ENCODE measurements at regions not wholly inside any gene's neighbourhood (a gene's known extent, or its start where the extent isn't known, plus 50 kb on each side); places are given as distances from the start of the nearest gene placed in this dataset.

- FAIRE-seq = no peak
- no peak overlapping the region for H3K4me2 ChIP-seq (ENCODE audit: low read depth, low read length)
- H3K27ac ChIP-seq (ENCODE audit: extremely low read length, insufficient read depth, low read length) = no peak overlapping the region
- no peaks in the 10 kb centered on the region for H3K27me3 ChIP-seq (ENCODE audit: control insufficient read depth in 1 of 2, insufficient read depth in 2 of 2, low read length in 2 of 2)
- ChIA-PET CTCF (ENCODE audit: low intra/inter-chr PET ratio, low total read pairs) (no interaction called here), POLR2A (no interaction called here)
- no peaks in the 10 kb centered on the region for H3K79me2 ChIP-seq (ENCODE audit: insufficient read depth, low read length)
- no peak for ATAC-seq
- H3K9me3 ChIP-seq (ENCODE audit: low read length) = no peaks in the 10 kb centered on the region
- H3K9ac ChIP-seq (ENCODE audit: insufficient read depth, low read depth, low read length) = no peak overlapping the region
- no peak overlapping the region for H3K4me3 ChIP-seq (replicated peaks in 1 of 3; ENCODE audit: insufficient read depth in 1 of 3, low read depth in 2 of 3, low read length in 3 of 3)
- no peaks in the 10 kb centered on the region for H4K20me1 ChIP-seq (ENCODE audit: insufficient read depth, low read length)
- no peaks in the 10 kb centered on the region for H3K36me3 ChIP-seq (replicated peaks in 1 of 2; ENCODE audit: control insufficient read depth in 1 of 2, insufficient read depth in 2 of 2, low read length in 2 of 2)
- H2AFZ ChIP-seq (ENCODE audit: low read length) = no peak overlapping the region
- no peak for DNase-seq (ENCODE audit: low spot score)
- no peak for TF ChIP-seq ZNF879 (CRISPR knock-in tag; IDR thresholded peaks at IDR 0.05)
- no peak for TF ChIP-seq ZUFSP (CRISPR knock-in tag; IDR thresholded peaks at IDR 0.05; ENCODE audit: borderline replicate concordance)
- no peak for TF ChIP-seq ZNF362 (CRISPR knock-in tag; IDR thresholded peaks at IDR 0.05; ENCODE audit: borderline replicate concordance)
- no peak for TF ChIP-seq ZNF496 (CRISPR knock-in tag; IDR thresholded peaks at IDR 0.05; ENCODE audit: insufficient replicate concordance)
- no peak for TF ChIP-seq SYNCRIP (IDR thresholded peaks at IDR 0.05; ENCODE audit: insufficient read depth, low read depth, low read length)
- no peak for TF ChIP-seq ZNF878 (CRISPR knock-in tag; IDR thresholded peaks at IDR 0.05)
- TF ChIP-seq GLI4 (CRISPR knock-in tag; IDR thresholded peaks at IDR 0.05; ENCODE audit: borderline replicate concordance) = no peak
- TF ChIP-seq NCOA1 (CRISPR knock-in tag; IDR thresholded peaks at IDR 0.05) = no peak
- no peak for TF ChIP-seq ZNF430 (CRISPR knock-in tag; IDR thresholded peaks at IDR 0.05)
- TF ChIP-seq ZBTB14 (CRISPR knock-in tag; IDR thresholded peaks at IDR 0.05) = no peak
- TF ChIP-seq ZBTB44 (CRISPR knock-in tag; IDR thresholded peaks at IDR 0.05) = no peak
- TF ChIP-seq TFE3 (CRISPR knock-in tag; IDR thresholded peaks at IDR 0.05) = no peak
- H3K4me1 ChIP-seq (ENCODE audit: insufficient read depth, low read length) = no peaks in the 10 kb centered on the region
- BruUV-seq (replicated peaks) = no TSS peak
- in situ Hi-C loops (cut with HindIII; ENCODE audit: extremely low pct_ligation_motif_present, low pct_unique_long_range_greater_than_20kb) (no loop called here), intact Hi-C loops (cut with micrococcal nuclease; ENCODE audit: unreplicated experiment) (no loop called here)
Observed at GRCh38 chr18:29163596-29163995, 986.7 kb upstream of the CDH2 start.
